PC-3 (cell line): ENCODE measurements at regions not wholly inside any gene's neighbourhood (a gene's known extent, or its start where the extent isn't known, plus 50 kb on each side); places are given as distances from the start of the nearest gene placed in this dataset.

Source experiments
- ATAC-seq: fragments of 200-7000 bp; cut with Tn5 transposase; 2 replicates; pipeline ENCODE4 v1.9.1; 2020; ENCODE audit warnings: mild to moderate bottlenecking, moderate library complexity
- BruUV-seq: library from RNA; stranded (reverse); fragments of 400-500 nt; replicated peaks from 2 replicates; lab custom pipeline; 2021; lab: Mats Ljungman, UMichigan
- CTCF ChIA-PET: fragments of 300-600 bp; sonication (Branson Sonifier 250); formaldehyde crosslinking; loops from one replicate; lab custom pipeline; 2022; ENCODE audit warnings: antibody characterized with exemption; lab: Charles Lee
- POLR2A ChIA-PET: fragments of 300-600 bp; sonication (Branson Sonifier 250); formaldehyde crosslinking; loops from one replicate; lab custom pipeline; 2022; ENCODE audit warnings: antibody characterized with exemption; ENCODE audit not compliant: unreplicated experiment; lab: Charles Lee
- DNase-seq: peaks from one replicate; pipeline ENCODE4 v3.0.0-alpha.2; 2015
- H2AFZ ChIP-seq: fragments of 300-600 bp; sonication (generic); 2 replicates; pipeline ENCODE4 v1.6.0; 2016; ENCODE audit warnings: antibody characterized with exemption, low read length
- H3F3A ChIP-seq: fragments of 300-600 bp; sonication (generic); one replicate; pipeline ENCODE4 v1.6.0; 2017; ENCODE audit warnings: antibody characterized with exemption, low read length, control low read depth, mild to moderate bottlenecking; ENCODE audit not compliant: unreplicated experiment
- H3K27ac ChIP-seq: fragments of 300-600 bp; sonication (generic); 2 replicates; pipeline ENCODE4 v1.5.1; 2016; ENCODE audit warnings: mild to moderate bottlenecking, low read length
- H3K27me3 ChIP-seq: fragments of 300-600 bp; sonication (generic); 2 replicates; pipeline ENCODE4 v1.6.1; 2016; ENCODE audit warnings: low read length, mixed read lengths
- H3K36me3 ChIP-seq: fragments of 300-600 bp; sonication (generic); 2 replicates; pipeline ENCODE4 v1.6.1; 2016; ENCODE audit warnings: low read depth, mixed run types, low read length, mixed read lengths
- H3K4me1 ChIP-seq: fragments of 300-600 bp; sonication (generic); 2 replicates; pipeline ENCODE4 v1.5.1; 2016; ENCODE audit warnings: low read length; ENCODE audit not compliant: insufficient read depth
- H3K4me2 ChIP-seq: fragments of 300-600 bp; sonication (generic); 2 replicates; pipeline ENCODE4 v1.6.0; 2016; ENCODE audit warnings: low read length
- H3K4me3 ChIP-seq: fragments of 300-600 bp; sonication (generic); 2 replicates; pipeline ENCODE4 v1.5.1; 2016; ENCODE audit warnings: mild to moderate bottlenecking, low read length, mixed read lengths
- H3K79me2 ChIP-seq: fragments of 300-600 bp; sonication (generic); 2 replicates; pipeline ENCODE4 v1.6.1; 2017; ENCODE audit warnings: low read length, mixed read lengths
- H3K9ac ChIP-seq: fragments of 300-600 bp; sonication (generic); 2 replicates; pipeline ENCODE4 v1.6.0; 2016; ENCODE audit warnings: mild to moderate bottlenecking, low read length
- H3K9me2 ChIP-seq: fragments of 300-600 bp; sonication (generic); replicated peaks from 2 replicates; pipeline ENCODE4 v1.6.1; 2016; ENCODE audit warnings: mixed run types, low read length, mixed read lengths
- H3K9me3 ChIP-seq: fragments of 300-600 bp; sonication (generic); 2 replicates; pipeline ENCODE4 v1.6.1; 2016; ENCODE audit warnings: low read length, mixed read lengths
- H4K20me1 ChIP-seq: fragments of 300-600 bp; sonication (generic); 2 replicates; pipeline ENCODE4 v1.6.1; 2016; ENCODE audit warnings: low read length, mixed read lengths
- CTCF ChIP-seq: fragments of 300-600 bp; sonication (generic); conservative IDR thresholded peaks from 2 replicates; pipeline ENCODE4 v1.5.1; 2017; ENCODE audit warnings: antibody characterized with exemption, low read depth, mild to moderate bottlenecking, low read length
- EZH2 ChIP-seq: fragments of 300-600 bp; sonication (generic); IDR thresholded peaks from one replicate; pipeline ENCODE4 v1.6.1; 2017; ENCODE audit warnings: antibody characterized with exemption, mild to moderate bottlenecking, low read length; ENCODE audit not compliant: unreplicated experiment
- EZH2phosphoT487 ChIP-seq: fragments of 300-600 bp; sonication (generic); IDR thresholded peaks from 2 replicates; pipeline ENCODE4 v1.6.1; 2018; ENCODE audit warnings: mild to moderate bottlenecking, antibody characterized with exemption, low read length, borderline replicate concordance
- intact Hi-C: fragments of 100-400 bp; cut with micrococcal nuclease; formaldehyde crosslinking; loops from 2 replicates; pipeline ENCODE4 v1.9.0; 2023

DNA sequence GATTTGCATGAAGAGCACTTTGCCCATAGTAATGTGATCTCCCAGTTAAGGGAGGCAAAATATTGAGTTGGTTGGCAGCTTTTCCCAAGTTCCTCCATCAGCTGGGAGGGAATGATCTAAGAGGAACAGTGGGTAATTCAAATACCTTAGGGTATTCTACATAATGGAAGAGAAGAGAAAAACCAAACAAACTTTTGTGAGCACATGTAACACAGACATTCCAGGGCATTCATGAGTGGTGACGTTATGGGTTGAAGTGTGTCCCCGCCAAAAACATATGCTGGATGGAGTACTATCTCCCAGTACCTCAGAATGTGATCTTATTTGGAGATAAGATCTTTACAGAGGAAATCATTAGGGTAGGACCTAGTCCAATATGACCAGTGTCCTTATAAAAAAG lies 220.1 kb downstream of the FOXO1 start:
- H3K9me2 ChIP-seq, result no peaks in the 10 kb centered on the region
- H3F3A ChIP-seq, result no peaks in the 10 kb centered on the region
- TF ChIP-seq EZH2 (no peak), EZH2phosphoT487 (no peak), CTCF (no peak)

GRCh38 chr13:40447857-40448256 lies 218.6 kb downstream of the FOXO1 start:
- no peak overlapping the region for H3K4me3 ChIP-seq
- TF ChIP-seq EZH2phosphoT487, result no peak
- no peak for TF ChIP-seq CTCF
- TF ChIP-seq EZH2, result no peak
- H3K36me3 ChIP-seq, result no peaks in the 10 kb centered on the region
- no peak overlapping the region for H3K27ac ChIP-seq
- H3K79me2 ChIP-seq, result no peaks in the 10 kb centered on the region
- no peak for ATAC-seq
- intact Hi-C loops, result no loop called here
- H3K27me3 ChIP-seq, result no peaks in the 10 kb centered on the region
- no TSS peak for BruUV-seq
- no peak overlapping the region for H3K4me2 ChIP-seq
- H4K20me1 ChIP-seq, result no peaks in the 10 kb centered on the region
- H3K9me2 ChIP-seq, result no peaks in the 10 kb centered on the region
- no peaks in the 10 kb centered on the region for H3K9me3 ChIP-seq
- H3F3A ChIP-seq, result no peaks in the 10 kb centered on the region
- no peak overlapping the region for H3K9ac ChIP-seq
- no peak overlapping the region for H2AFZ ChIP-seq
- CTCF ChIA-PET, result no interaction called here
- peaks cover 16% of the 10 kb centered on the region for H3K4me1 ChIP-seq
- POLR2A ChIA-PET, result no interaction called here
- DNase-seq, result no peak

More for the DNA sequence above, 220.1 kb downstream of the FOXO1 start:
- H3K4me2 ChIP-seq, result no peak overlapping the region
- no peaks in the 10 kb centered on the region for H3K36me3 ChIP-seq
- ChIA-PET CTCF (no interaction called here), POLR2A (no interaction called here)
- H3K79me2 ChIP-seq, result no peaks in the 10 kb centered on the region
- DNase-seq (no peak), ATAC-seq (no peak)
- H3K27me3 ChIP-seq, result no peaks in the 10 kb centered on the region
- H3K4me1 ChIP-seq, result peaks cover 7% of the 10 kb centered on the region; the same call in 1 of the 2 replicates
- H3K9ac ChIP-seq, result no peak overlapping the region
- H2AFZ ChIP-seq, result no peak overlapping the region
- H4K20me1 ChIP-seq, result no peaks in the 10 kb centered on the region
- no peaks in the 10 kb centered on the region for H3K9me3 ChIP-seq
- intact Hi-C loops, result no loop called here
- BruUV-seq, result no TSS peak
- no peak overlapping the region for H3K4me3 ChIP-seq
- no peak overlapping the region for H3K27ac ChIP-seq

- peak overlapping the region; percentile 53; the same call in 1 of the 2 replicates for H3K4me2 ChIP-seq
- CTCF ChIA-PET, result no interaction called here
Observed at GRCh38 chr13:40452038-40452666, 214.3 kb downstream of the FOXO1 start.

More at GRCh38 chr13:40452038-40452666, 214.3 kb downstream of the FOXO1 start:
- ATAC-seq (no peak), DNase-seq (no peak)
- H3F3A ChIP-seq, result no peaks in the 10 kb centered on the region
- H3K27ac ChIP-seq, result peak overlapping the region; percentile 97
- peaks cover 24% of the 10 kb centered on the region for H3K4me1 ChIP-seq
- peak overlapping the region; percentile 70 for H3K9ac ChIP-seq
- no peak overlapping the region for H3K4me3 ChIP-seq
- intact Hi-C loops, result loop anchor here (5.0 kb wide), 1 partner anchor 45 kb away; no protein-coding TSS in a partner anchor
- no peaks in the 10 kb centered on the region for H3K9me2 ChIP-seq
- H3K27me3 ChIP-seq, result no peaks in the 10 kb centered on the region
- TF ChIP-seq EZH2 (no peak), EZH2phosphoT487 (no peak), CTCF (no peak)
- H2AFZ ChIP-seq, result no peak overlapping the region
- H3K9me3 ChIP-seq, result no peaks in the 10 kb centered on the region
- H3K36me3 ChIP-seq, result no peaks in the 10 kb centered on the region
- no TSS peak for BruUV-seq
- POLR2A ChIA-PET, result no interaction called here
- H3K79me2 ChIP-seq, result no peaks in the 10 kb centered on the region
- H4K20me1 ChIP-seq, result no peaks in the 10 kb centered on the region
